K562 (cell line): ENCODE measurements at regions not wholly inside any gene's neighbourhood (a gene's known extent, or its start where the extent isn't known, plus 50 kb on each side); places are given as distances from the start of the nearest gene placed in this dataset.

ENCODE experiments used
- ARID4B ChIP-seq: sonication (generic); formaldehyde crosslinking; IDR thresholded peaks from 2 replicates; pipeline ENCODE4 v1.8.0; 2022; ENCODE audit warnings: mild to moderate bottlenecking, missing genetic modification reagents
- HDAC1 ChIP-seq, 2 experiments: fragments of 450-650 bp; IDR thresholded peaks; 2 replicates each; pipeline ENCODE4 v1.6.1; 2016 to 2017; ENCODE audit warnings: inconsistent platforms in 1 of 2, mild to moderate bottlenecking in 1 of 2, moderate library complexity in 1 of 2
- MYBL2 ChIP-seq, 2 experiments: fragments of 450-650 bp in 1 of 2; sonication (generic) in 1 of 2; formaldehyde crosslinking in 1 of 2; IDR thresholded peaks; 2 replicates each; pipeline versions ENCODE4 v1.6.1 to v1.8.1; 2017 to 2022; ENCODE audit warnings: borderline replicate concordance in 1 of 2, inconsistent platforms in 1 of 2, low read depth in 1 of 2, mild to moderate bottlenecking in 1 of 2, missing genetic modification reagents in 1 of 2, moderate library complexity in 1 of 2
- PPARD ChIP-seq: fragments of 250-450 bp; sonication (Bioruptor Pico); IDR thresholded peaks from 2 replicates; pipeline ENCODE4 v1.8.0; 2022; ENCODE audit warnings: inconsistent platforms, mild to moderate bottlenecking, moderate library complexity
- VEZF1 ChIP-seq: fragments of 200-800 bp; sonication (Bioruptor generic); IDR thresholded peaks from 2 replicates; pipeline ENCODE4 v1.6.1; 2017; ENCODE audit warnings: missing genetic modification characterization, missing compliant biosample characterization
- XRCC4 ChIP-seq: IDR thresholded peaks from one replicate; pipeline ENCODE4 v1.6.1; 2011; ENCODE audit not compliant: insufficient read depth, insufficient read length; ENCODE audit errors: extremely low read depth
- ZFP91 ChIP-seq: sonication (generic); formaldehyde crosslinking; IDR thresholded peaks from 2 replicates; pipeline ENCODE4 v1.8.0; 2022; ENCODE audit warnings: mild to moderate bottlenecking, missing genetic modification reagents
- ZNF277 ChIP-seq: fragments of 250-450 bp; sonication (Bioruptor Pico); IDR thresholded peaks from 2 replicates; pipeline ENCODE4 v1.8.0; 2022; ENCODE audit warnings: inconsistent platforms, mild to moderate bottlenecking, moderate library complexity, borderline replicate concordance
- ZNF280B ChIP-seq: fragments of 250-450 bp; sonication (Bioruptor Pico); IDR thresholded peaks from 2 replicates; pipeline ENCODE4 v1.5.1; 2021; ENCODE audit warnings: mild to moderate bottlenecking
- ZNF592 ChIP-seq: fragments of 450-650 bp; IDR thresholded peaks from 2 replicates; pipeline ENCODE4 v1.6.1; 2017; ENCODE audit warnings: antibody characterized with exemption, mild to moderate bottlenecking
- ZSCAN29 ChIP-seq: fragments of 450-650 bp; IDR thresholded peaks from 2 replicates; pipeline ENCODE4 v1.6.1; 2017

- TF ChIP-seq ZNF592 (0 out of 2 replicates have a peak, but pooled peaks have one; percentile 55), VEZF1 (CRISPR knock-in tag) (no peak), ZSCAN29 (0 out of 2 replicates have a peak, but pooled peaks have one; percentile 17), ZFP91 (CRISPR knock-in tag) (no peak), ARID4B (CRISPR knock-in tag) (no peak), XRCC4 (no peak), HDAC1 (IDR thresholded peaks at IDR 0.05) (peak in 1 of 2 experiments; percentile 66; a peak in 2 of 4 replicates), MYBL2 (IDR thresholded peaks at IDR 0.05; ENCODE audit: low read depth) (no peak), MYBL2 (CRISPR knock-in tag; IDR thresholded peaks at IDR 0.05; ENCODE audit: borderline replicate concordance) (no peak), PPARD (CRISPR knock-in tag) (no peak), ZNF280B (CRISPR knock-in tag) (no peak), ZNF277 (CRISPR knock-in tag) (no peak)
These were observed 196.1 kb downstream of the TRIM27 start (continued) for GRCh38 chr6:28727559-28728211.
